LNCAP (cell line): ENCODE measurements at regions not wholly inside any gene's neighbourhood (a gene's known extent, or its start where the extent isn't known, plus 50 kb on each side); places are given as distances from the start of the nearest gene placed in this dataset.

ENCODE experiments used
- CTCF ChIP-seq: fragments of 450-650 bp; IDR thresholded peaks from 2 replicates; pipeline ENCODE4 v1.5.1; 2017; ENCODE audit warnings: mild to moderate bottlenecking

- TF ChIP-seq CTCF = no peak
Measured at GRCh38 chr2:3130889-3131635, 246.6 kb downstream of the EIPR1 start.

DNA sequence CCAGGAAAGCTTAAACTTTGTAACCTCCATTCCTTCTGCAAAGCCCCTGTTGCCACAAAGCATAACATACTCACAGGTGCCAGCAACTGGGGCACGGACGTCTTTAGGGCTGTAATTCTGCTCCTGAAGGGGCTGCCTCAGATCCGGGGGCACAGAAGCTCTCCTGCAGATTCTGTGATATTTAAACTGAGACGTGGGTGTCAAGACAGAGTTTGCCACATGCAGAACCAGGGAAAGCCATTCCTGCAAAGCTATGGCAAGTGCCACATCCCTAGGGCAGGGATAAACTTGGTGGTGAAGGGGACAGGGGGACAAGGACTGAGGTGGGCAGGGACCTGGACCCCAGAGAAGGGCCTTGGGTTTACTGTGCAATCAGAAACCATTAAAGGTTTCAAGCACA, 247.2 kb downstream of the EIPR1 start:
- no peak for TF ChIP-seq CTCF

GRCh38 chr2:3129867-3130266, 247.8 kb downstream of the EIPR1 start:
- no peak for TF ChIP-seq CTCF

DNA sequence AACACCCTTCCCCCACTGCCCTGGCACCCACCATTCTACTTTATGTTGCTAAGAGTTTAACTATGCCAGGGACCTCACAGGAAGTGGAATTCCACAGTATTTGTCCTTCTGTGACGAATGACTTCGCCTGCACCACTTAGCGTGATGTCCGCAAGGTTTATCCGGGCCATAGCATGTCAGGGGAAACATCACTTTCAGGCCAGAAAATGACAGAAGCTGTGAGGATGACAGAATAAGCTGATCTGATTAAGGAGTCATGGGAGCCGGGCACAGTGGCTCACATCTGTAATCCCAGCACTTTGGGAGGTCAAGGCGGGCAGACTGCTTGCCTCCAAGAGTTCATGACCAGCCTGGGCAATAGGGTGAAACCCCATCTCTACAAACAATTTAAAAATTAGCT, 248.8 kb downstream of the EIPR1 start:
- no peak for TF ChIP-seq CTCF

DNA sequence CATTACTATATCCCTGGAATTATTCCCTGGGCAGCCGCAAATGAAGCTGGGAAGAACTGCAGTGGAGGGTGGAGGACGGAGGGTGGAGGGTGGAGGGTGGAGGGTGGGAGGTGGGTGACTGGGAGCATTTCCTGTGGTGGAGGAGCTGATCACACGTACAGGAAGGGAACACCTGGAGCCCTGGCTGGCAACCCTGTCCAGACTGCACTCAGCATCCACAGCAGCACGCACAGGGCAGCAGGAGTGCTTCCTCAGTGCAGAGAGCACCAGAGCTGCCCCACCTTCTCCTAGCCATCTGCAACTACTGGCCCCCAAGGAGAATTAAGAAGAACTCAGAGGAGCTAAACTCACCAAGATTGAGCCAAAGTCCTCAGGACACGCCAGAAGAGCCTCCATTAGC, 249.9 kb downstream of the EIPR1 start:
- TF ChIP-seq CTCF = no peak

DNA sequence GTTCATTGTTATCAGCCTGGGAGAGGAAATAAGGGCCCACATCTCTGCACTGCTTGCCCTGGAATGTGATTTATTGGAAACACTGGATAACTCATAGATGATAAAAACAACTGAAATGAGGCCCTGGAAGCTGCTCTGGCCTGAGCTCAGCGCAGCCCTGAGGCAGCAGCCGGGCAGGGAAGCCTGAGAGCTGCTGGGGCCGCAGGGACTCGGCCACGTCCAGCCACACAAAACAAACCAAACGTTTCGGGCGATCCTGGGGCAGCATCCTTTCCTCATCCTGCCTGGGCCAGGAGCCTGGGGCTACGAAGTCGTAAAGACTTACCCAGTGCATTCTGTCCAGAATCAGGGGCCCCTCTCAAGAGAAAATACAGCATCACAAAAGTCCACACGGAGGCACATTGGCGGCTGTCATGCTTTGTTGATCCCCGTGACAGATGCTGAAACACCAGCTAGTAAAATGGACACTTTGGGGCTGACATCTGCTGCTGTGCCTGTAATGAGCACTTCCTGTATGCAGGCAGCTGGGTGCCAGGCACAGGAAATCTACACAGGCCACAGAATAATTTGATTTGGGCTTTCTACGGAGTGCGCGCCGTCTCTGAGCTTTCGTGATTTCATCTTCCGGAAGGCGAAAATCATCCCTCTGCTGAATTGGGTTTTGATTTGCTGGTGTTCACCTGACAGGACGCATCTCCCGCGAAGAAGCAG, 250.6 kb downstream of the EIPR1 start:
- no peak for TF ChIP-seq CTCF

DNA sequence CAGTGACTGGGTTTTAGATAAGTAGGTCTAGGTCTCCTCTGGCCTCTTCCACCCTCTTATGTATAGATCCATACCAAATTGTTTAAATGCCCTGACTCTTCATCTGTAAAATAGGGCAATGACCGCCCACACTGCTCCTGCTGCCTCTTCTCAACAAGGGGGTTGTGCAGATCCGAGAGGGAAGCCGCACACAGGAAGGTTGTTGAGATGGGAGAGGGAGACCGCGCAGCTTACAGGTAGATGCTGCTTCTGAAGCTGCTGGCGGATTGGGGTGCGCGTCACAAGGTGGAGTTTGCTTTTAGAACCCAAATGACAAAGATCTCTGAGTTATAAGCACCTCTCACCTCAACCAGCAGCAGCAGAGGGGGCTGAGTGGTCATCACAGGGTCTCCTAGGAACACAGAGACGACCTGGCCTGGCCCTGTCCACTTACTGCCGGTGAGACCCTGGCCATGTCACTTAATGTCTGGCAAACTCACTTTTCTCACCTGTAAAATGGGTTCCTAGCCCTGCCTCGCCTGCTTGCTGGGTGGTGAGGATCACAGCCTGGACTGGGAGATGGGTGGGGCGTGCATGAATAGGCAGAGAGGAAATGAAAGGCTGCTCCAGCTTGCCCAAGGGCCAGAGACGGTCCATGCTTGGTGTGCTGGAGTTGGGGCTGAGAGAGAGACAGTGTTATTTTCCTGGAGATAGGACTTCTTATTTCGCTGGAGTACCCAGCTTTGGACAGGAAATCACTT, 251.3 kb downstream of the EIPR1 start:
- TF ChIP-seq CTCF = no peak
